GM12891 (cell line): ENCODE measurements at regions not wholly inside any gene's neighbourhood (a gene's known extent, or its start where the extent isn't known, plus 50 kb on each side); places are given as distances from the start of the nearest gene placed in this dataset.

Experiments
- POLR2A ChIP-seq: IDR thresholded peaks from 2 replicates; pipeline ENCODE4 v1.6.1; 2011; ENCODE audit warnings: low read depth, low read length, control low read depth
- POLR2AphosphoS5 ChIP-seq: IDR thresholded peaks from 2 replicates; pipeline ENCODE4 v1.6.1; 2011; ENCODE audit warnings: low read depth, low read length, control low read depth
- POU2F2 ChIP-seq: IDR thresholded peaks from 2 replicates; pipeline ENCODE4 v1.6.1; 2011; ENCODE audit warnings: low read depth, mild to moderate bottlenecking, control low read depth, low read length, moderate library complexity
- TAF1 ChIP-seq: IDR thresholded peaks from 2 replicates; pipeline ENCODE4 v1.6.1; 2011; ENCODE audit warnings: low read depth, low read length, control low read depth

GRCh38 chr1:227392984-227393764 lies 74.9 kb upstream of the CDC42BPA start:
- TF ChIP-seq POLR2A (no peak), POLR2AphosphoS5 (no peak), POU2F2 (no peak), TAF1 (no peak)
